WTC11 (cell line): ENCODE measurements at regions not wholly inside any gene's neighbourhood (a gene's known extent, or its start where the extent isn't known, plus 50 kb on each side); places are given as distances from the start of the nearest gene placed in this dataset.

Experiments used
- JUN ChIP-seq: sonication (generic); formaldehyde crosslinking; IDR thresholded peaks from 2 replicates; pipeline ENCODE4 v1.8.0; 2023; ENCODE audit warnings: mild to moderate bottlenecking, missing genetic modification reagents
- TP53 ChIP-seq: sonication (generic); formaldehyde crosslinking; IDR thresholded peaks from 2 replicates; pipeline ENCODE4 v1.8.1; 2023; ENCODE audit warnings: mild to moderate bottlenecking, missing genetic modification reagents
- TF ChIP-seq, protein P1 (sequence below): fragments of 200-600 bp; IDR thresholded peaks from 2 replicates; pipeline ENCODE4 v1.8.0; 2022; ENCODE audit warnings: antibody characterized with exemption
- TF ChIP-seq, protein P2 (sequence below): sonication (generic); formaldehyde crosslinking; IDR thresholded peaks from 2 replicates; pipeline ENCODE4 v1.8.0; 2023; ENCODE audit warnings: missing genetic modification reagents
- TF ChIP-seq, protein P3 (sequence below): fragments of 250-450 bp; sonication (Bioruptor Pico); IDR thresholded peaks from 2 replicates; pipeline ENCODE4 v2.1.2; 2022; ENCODE audit warnings: mild to moderate bottlenecking, moderate library complexity
- TF ChIP-seq, protein P4 (sequence below): sonication (generic); formaldehyde crosslinking; IDR thresholded peaks from 2 replicates; pipeline ENCODE4 v1.8.1; 2022; ENCODE audit warnings: mild to moderate bottlenecking, missing genetic modification reagents, moderate library complexity, borderline replicate concordance

DNA sequence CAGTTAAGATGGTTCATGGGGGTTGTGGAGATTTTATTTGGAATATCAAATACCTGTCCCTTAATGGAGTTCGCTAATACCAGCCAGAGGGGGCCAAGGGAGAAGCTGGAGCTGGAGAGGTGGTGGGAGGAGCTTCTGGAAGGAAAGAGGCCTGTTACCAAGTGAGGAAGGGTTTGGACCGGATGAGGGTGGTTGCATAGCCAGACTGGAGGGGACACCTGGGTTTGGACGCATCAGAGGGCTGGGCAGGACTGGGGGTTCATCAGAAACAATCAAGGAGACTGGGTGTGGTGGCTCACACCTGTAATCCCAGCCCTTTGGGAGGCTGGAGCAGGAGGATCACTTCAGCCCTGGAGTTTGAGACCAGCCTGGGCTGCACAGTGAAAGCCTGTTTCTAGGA lies 111.8 kb upstream of the IER5L start:
- TF ChIP-seq, protein P1, sequence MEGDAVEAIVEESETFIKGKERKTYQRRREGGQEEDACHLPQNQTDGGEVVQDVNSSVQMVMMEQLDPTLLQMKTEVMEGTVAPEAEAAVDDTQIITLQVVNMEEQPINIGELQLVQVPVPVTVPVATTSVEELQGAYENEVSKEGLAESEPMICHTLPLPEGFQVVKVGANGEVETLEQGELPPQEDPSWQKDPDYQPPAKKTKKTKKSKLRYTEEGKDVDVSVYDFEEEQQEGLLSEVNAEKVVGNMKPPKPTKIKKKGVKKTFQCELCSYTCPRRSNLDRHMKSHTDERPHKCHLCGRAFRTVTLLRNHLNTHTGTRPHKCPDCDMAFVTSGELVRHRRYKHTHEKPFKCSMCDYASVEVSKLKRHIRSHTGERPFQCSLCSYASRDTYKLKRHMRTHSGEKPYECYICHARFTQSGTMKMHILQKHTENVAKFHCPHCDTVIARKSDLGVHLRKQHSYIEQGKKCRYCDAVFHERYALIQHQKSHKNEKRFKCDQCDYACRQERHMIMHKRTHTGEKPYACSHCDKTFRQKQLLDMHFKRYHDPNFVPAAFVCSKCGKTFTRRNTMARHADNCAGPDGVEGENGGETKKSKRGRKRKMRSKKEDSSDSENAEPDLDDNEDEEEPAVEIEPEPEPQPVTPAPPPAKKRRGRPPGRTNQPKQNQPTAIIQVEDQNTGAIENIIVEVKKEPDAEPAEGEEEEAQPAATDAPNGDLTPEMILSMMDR = no peak
- TF ChIP-seq, protein P2, sequence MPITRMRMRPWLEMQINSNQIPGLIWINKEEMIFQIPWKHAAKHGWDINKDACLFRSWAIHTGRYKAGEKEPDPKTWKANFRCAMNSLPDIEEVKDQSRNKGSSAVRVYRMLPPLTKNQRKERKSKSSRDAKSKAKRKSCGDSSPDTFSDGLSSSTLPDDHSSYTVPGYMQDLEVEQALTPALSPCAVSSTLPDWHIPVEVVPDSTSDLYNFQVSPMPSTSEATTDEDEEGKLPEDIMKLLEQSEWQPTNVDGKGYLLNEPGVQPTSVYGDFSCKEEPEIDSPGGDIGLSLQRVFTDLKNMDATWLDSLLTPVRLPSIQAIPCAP (CRISPR knock-in tag) = no peak
- no peak for TF ChIP-seq JUN
- TF ChIP-seq, protein P3, sequence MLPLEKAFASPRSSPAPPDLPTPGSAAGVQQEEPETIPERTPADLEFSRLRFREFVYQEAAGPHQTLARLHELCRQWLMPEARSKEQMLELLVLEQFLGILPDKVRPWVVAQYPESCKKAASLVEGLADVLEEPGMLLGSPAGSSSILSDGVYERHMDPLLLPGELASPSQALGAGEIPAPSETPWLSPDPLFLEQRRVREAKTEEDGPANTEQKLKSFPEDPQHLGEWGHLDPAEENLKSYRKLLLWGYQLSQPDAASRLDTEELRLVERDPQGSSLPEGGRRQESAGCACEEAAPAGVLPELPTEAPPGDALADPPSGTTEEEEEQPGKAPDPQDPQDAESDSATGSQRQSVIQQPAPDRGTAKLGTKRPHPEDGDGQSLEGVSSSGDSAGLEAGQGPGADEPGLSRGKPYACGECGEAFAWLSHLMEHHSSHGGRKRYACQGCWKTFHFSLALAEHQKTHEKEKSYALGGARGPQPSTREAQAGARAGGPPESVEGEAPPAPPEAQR (CRISPR knock-in tag) = no peak
- TF ChIP-seq, protein P4, sequence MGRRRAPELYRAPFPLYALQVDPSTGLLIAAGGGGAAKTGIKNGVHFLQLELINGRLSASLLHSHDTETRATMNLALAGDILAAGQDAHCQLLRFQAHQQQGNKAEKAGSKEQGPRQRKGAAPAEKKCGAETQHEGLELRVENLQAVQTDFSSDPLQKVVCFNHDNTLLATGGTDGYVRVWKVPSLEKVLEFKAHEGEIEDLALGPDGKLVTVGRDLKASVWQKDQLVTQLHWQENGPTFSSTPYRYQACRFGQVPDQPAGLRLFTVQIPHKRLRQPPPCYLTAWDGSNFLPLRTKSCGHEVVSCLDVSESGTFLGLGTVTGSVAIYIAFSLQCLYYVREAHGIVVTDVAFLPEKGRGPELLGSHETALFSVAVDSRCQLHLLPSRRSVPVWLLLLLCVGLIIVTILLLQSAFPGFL (CRISPR knock-in tag) = no peak
- no peak for TF ChIP-seq TP53 (CRISPR knock-in tag)
